H1 (cell line): ENCODE measurements at regions not wholly inside any gene's neighbourhood (a gene's known extent, or its start where the extent isn't known, plus 50 kb on each side); places are given as distances from the start of the nearest gene placed in this dataset.
"Not testable (repeated sequence)": the region's sequence is repeated elsewhere in the genome, so short reads cannot be mapped to it uniquely, and the experiment has no call there.

ENCODE experiments used
- CTCF ChIA-PET: fragments of 300-600 bp; sonication (Branson Sonifier 250); formaldehyde crosslinking; loops from one replicate; lab custom pipeline; 2021; ENCODE audit not compliant: partially characterized antibody; lab: Charles Lee
- POLR2A ChIA-PET: fragments of 300-600 bp; sonication (Branson Sonifier 250); formaldehyde crosslinking; loops from one replicate; lab custom pipeline; 2021; ENCODE audit warnings: inconsistent platforms; ENCODE audit not compliant: partially characterized antibody; lab: Charles Lee
- DNase-seq, 2 experiments: peaks; one replicate each; pipeline versions ENCODE4 v3.0.0 to v3.0.0-alpha.2; 2010 to 2022; ENCODE audit warnings: low spot score in 2 of 2, low read depth in 1 of 2, mixed read lengths in 1 of 2
- FAIRE-seq: peaks from 2 replicates; lab custom pipeline; 2011; peaks lifted over from hg19 to GRCh38; lab: Jason Lieb, UNC
- H2AFZ ChIP-seq: 2 replicates; pipeline ENCODE4 v1.8.1; 2012; ENCODE audit warnings: low read length, inconsistent platforms
- H2AK5ac ChIP-seq: 2 replicates; pipeline ENCODE4 v1.6.1; 2013; ENCODE audit warnings: low read depth, low read length
- H2BK120ac ChIP-seq: replicated peaks from 2 replicates; pipeline ENCODE3; 2013; ENCODE audit warnings: low read depth, low read length, inconsistent platforms
- H2BK12ac ChIP-seq: 2 replicates; pipeline ENCODE4 v1.6.1; 2013; ENCODE audit warnings: low read depth, low read length
- H2BK15ac ChIP-seq: 2 replicates; pipeline ENCODE4 v1.6.1; 2013; ENCODE audit warnings: low read length
- H2BK20ac ChIP-seq: 2 replicates; pipeline ENCODE4 v1.6.1; 2013; ENCODE audit warnings: low read length
- H2BK5ac ChIP-seq: 2 replicates; pipeline ENCODE4 v1.6.1; 2013; ENCODE audit warnings: low read depth, low read length
- H3K14ac ChIP-seq: 2 replicates; pipeline ENCODE4 v1.6.1; 2013; ENCODE audit warnings: inconsistent platforms; ENCODE audit not compliant: insufficient read length
- H3K18ac ChIP-seq: 2 replicates; pipeline ENCODE4 v1.6.1; 2013; ENCODE audit warnings: low read length; ENCODE audit errors: extremely low read depth
- H3K23ac ChIP-seq: 2 replicates; pipeline ENCODE4 v1.6.1; 2013; ENCODE audit warnings: inconsistent platforms; ENCODE audit not compliant: insufficient read length
- H3K23me2 ChIP-seq: 2 replicates; pipeline ENCODE4 v1.6.1; 2013; ENCODE audit warnings: low read depth, low read length
- H3K27ac ChIP-seq: 2 replicates; pipeline ENCODE4 v1.6.1; 2011; ENCODE audit warnings: low read depth, low read length, inconsistent platforms
- H3K27me3 ChIP-seq, 4 experiments: replicated peaks in 1 of 4; 1 replicate in 1 of 4; 2 replicates in 3 of 4; pipeline versions ENCODE4 v1.6.1 to v1.8.1; 2011 to 2013; ENCODE audit warnings: low read length in 3 of 4, mild to moderate bottlenecking in 3 of 4, inconsistent platforms in 2 of 4, mixed read lengths in 2 of 4, moderate library complexity in 1 of 4; ENCODE audit not compliant: control insufficient read depth in 3 of 4, insufficient read depth in 3 of 4; ENCODE audit errors: extremely low read depth in 1 of 4
- H3K36me3 ChIP-seq, 4 experiments: 2 replicates each; pipeline versions ENCODE4 v1.6.1 to v1.8.1; 2011 to 2013; ENCODE audit warnings: mild to moderate bottlenecking in 4 of 4, low read length in 3 of 4, moderate library complexity in 2 of 4, control low read depth in 1 of 4, inconsistent platforms in 1 of 4; ENCODE audit not compliant: insufficient read depth in 4 of 4, control insufficient read depth in 2 of 4
- H3K4ac ChIP-seq: replicated peaks from 2 replicates; pipeline ENCODE3; 2013; ENCODE audit warnings: low read length, low read depth, mixed read lengths, inconsistent platforms; ENCODE audit not compliant: insufficient read length
- H3K4me1 ChIP-seq, 4 experiments: replicated peaks in 1 of 4; 1 replicate in 1 of 4; 2 replicates in 3 of 4; pipeline versions ENCODE4 v1.6.1 to v1.8.1; 2011 to 2013; ENCODE audit warnings: low read length in 3 of 4, inconsistent platforms in 2 of 4, mixed read lengths in 1 of 4; ENCODE audit not compliant: insufficient read depth in 4 of 4, control insufficient read depth in 3 of 4
- H3K4me2 ChIP-seq, 2 experiments: 2 replicates each; pipeline versions ENCODE4 v1.6.1 to v1.8.1; 2011 to 2013; ENCODE audit warnings: low read depth in 2 of 2, low read length in 2 of 2, control low read depth in 1 of 2, inconsistent platforms in 1 of 2, mild to moderate bottlenecking in 1 of 2; ENCODE audit not compliant: insufficient read depth in 1 of 2
- H3K4me3 ChIP-seq, 4 experiments: fragments of 200-600, 300-600 bp in 1 of 4; sonication (generic), shearing (Covaris generic), sonication (Bioruptor Twin) in 1 of 4; 2 replicates each; pipeline versions ENCODE4 v1.5.1 to v1.8.1; 2011 to 2016; ENCODE audit warnings: low read length in 4 of 4, low read depth in 3 of 4, control low read depth in 2 of 4, inconsistent platforms in 2 of 4, mild to moderate bottlenecking in 2 of 4, mixed read lengths in 1 of 4, moderate library complexity in 1 of 4; ENCODE audit not compliant: insufficient read depth in 2 of 4; ENCODE audit errors: extremely low read depth in 1 of 4
- H3K56ac ChIP-seq: replicated peaks from 2 replicates; pipeline ENCODE3; 2013; ENCODE audit warnings: low read depth, mild to moderate bottlenecking, mixed read lengths, low read length, inconsistent platforms; ENCODE audit not compliant: insufficient read length
- H3K79me1 ChIP-seq: 2 replicates; pipeline ENCODE4 v1.6.1; 2013; ENCODE audit warnings: low read depth, low read length, control low read depth
- H3K79me2 ChIP-seq, 2 experiments: 2 replicates each; pipeline versions ENCODE4 v1.6.1 to v1.8.1; 2012 to 2013; ENCODE audit warnings: low read length in 2 of 2, mild to moderate bottlenecking in 2 of 2, inconsistent platforms in 1 of 2; ENCODE audit not compliant: insufficient read depth in 2 of 2, control insufficient read depth in 1 of 2
- H3K9ac ChIP-seq, 4 experiments: replicated peaks in 1 of 4; 1 replicate in 1 of 4; 2 replicates in 3 of 4; pipeline versions ENCODE4 v1.6.1 to v1.8.1; 2011 to 2013; ENCODE audit warnings: low read depth in 3 of 4, low read length in 3 of 4, control low read depth in 2 of 4, mild to moderate bottlenecking in 2 of 4, moderate library complexity in 2 of 4, inconsistent platforms in 1 of 4; ENCODE audit errors: extremely low read depth in 1 of 4
- H3K9me3 ChIP-seq, 2 experiments: 2 replicates each; pipeline versions ENCODE4 v1.6.1 to v1.8.1; 2012 to 2013; ENCODE audit warnings: mild to moderate bottlenecking in 2 of 2, moderate library complexity in 2 of 2, control low read depth in 1 of 2, inconsistent platforms in 1 of 2, low read depth in 1 of 2, low read length in 1 of 2, mixed read lengths in 1 of 2; ENCODE audit not compliant: insufficient read depth in 2 of 2
- H4K20me1 ChIP-seq, 2 experiments: replicated peaks in 1 of 2; 2 replicates each; pipeline versions ENCODE3 to v1.8.1; 2011 to 2013; ENCODE audit warnings: inconsistent platforms in 2 of 2, low read length in 2 of 2, mild to moderate bottlenecking in 1 of 2; ENCODE audit not compliant: insufficient read depth in 2 of 2, control insufficient read depth in 1 of 2
- H4K5ac ChIP-seq: 2 replicates; pipeline ENCODE4 v1.6.1; 2013; ENCODE audit warnings: low read length, low read depth, mixed read lengths, inconsistent platforms; ENCODE audit not compliant: insufficient read length
- H4K8ac ChIP-seq: 2 replicates; pipeline ENCODE4 v1.8.0; 2013; ENCODE audit warnings: mild to moderate bottlenecking, moderate library complexity, low read length, inconsistent platforms; ENCODE audit not compliant: insufficient read depth; ENCODE audit errors: extremely low read depth
- H4K91ac ChIP-seq: replicated peaks from 2 replicates; pipeline ENCODE3; 2013; ENCODE audit warnings: low read length, mixed read lengths, inconsistent platforms; ENCODE audit not compliant: insufficient read length
- WGBS, 2 experiments: shearing (Covaris generic) in 1 of 2; methylation state at CpG; one replicate each; pipeline versions ENCODE4 v1.1.6 to v1.1.7; 2013 to 2015; ENCODE audit warnings: low lambda C conversion rate in 2 of 2, mixed read lengths in 2 of 2, inconsistent platforms in 1 of 2, low coverage in 1 of 2, missing lambda C conversion rate in 1 of 2; ENCODE audit not compliant: insufficient replicate concordance in 2 of 2, insufficient coverage in 1 of 2, insufficient read length in 1 of 2; ENCODE audit errors: extremely low coverage in 1 of 2, missing lambda C conversion rate in 1 of 2; 5-methylcytosine and 5-hydroxymethylcytosine counted together

- POLR2A ChIA-PET, result not testable (repeated sequence)
Measured at GRCh38 chr2:77734662-77735340, 212.6 kb upstream of the LRRTM4 start.

More at GRCh38 chr2:77734662-77735340, 212.6 kb upstream of the LRRTM4 start:
- H3K4ac ChIP-seq, H3K4me1 ChIP-seq, H3K4me2 ChIP-seq, H2BK120ac ChIP-seq, H3K23me2 ChIP-seq, H3K36me3 ChIP-seq, H3K23ac ChIP-seq, H3K27ac ChIP-seq, H4K8ac ChIP-seq, DNase-seq, H2AFZ ChIP-seq, H3K9ac ChIP-seq, H3K56ac ChIP-seq, H3K27me3 ChIP-seq, H2BK20ac ChIP-seq, H2BK5ac ChIP-seq, H3K79me1 ChIP-seq, H2BK12ac ChIP-seq, FAIRE-seq, H3K9me3 ChIP-seq, H4K5ac ChIP-seq, H3K79me2 ChIP-seq, H3K4me3 ChIP-seq, H4K91ac ChIP-seq, H2BK15ac ChIP-seq, H3K14ac ChIP-seq, H2AK5ac ChIP-seq, H3K18ac ChIP-seq, H4K20me1 ChIP-seq: not testable (repeated sequence)
- CTCF ChIA-PET, result interaction anchor here (0.7 kb wide), 1 partner anchor 662 kb away, joined by 3 read pairs; no protein-coding TSS in a partner anchor
- WGBS, 2 experiments, result 97% methylated on average over 29 of the region's 39 CpGs; no CpG with 5 or more reads in 1 of the 2 experiments
